RPMI7951 (cell line): ENCODE measurements at regions not wholly inside any gene's neighbourhood (a gene's known extent, or its start where the extent isn't known, plus 50 kb on each side); places are given as distances from the start of the nearest gene placed in this dataset.
A peak's percentile ranks its signal among the peaks of the same experiment; 100 is the strongest.

Experiments used
- DNase-seq: peaks from one replicate; pipeline ENCODE4 v3.0.0-alpha.2; 2012; ENCODE audit warnings: low read depth

DNA sequence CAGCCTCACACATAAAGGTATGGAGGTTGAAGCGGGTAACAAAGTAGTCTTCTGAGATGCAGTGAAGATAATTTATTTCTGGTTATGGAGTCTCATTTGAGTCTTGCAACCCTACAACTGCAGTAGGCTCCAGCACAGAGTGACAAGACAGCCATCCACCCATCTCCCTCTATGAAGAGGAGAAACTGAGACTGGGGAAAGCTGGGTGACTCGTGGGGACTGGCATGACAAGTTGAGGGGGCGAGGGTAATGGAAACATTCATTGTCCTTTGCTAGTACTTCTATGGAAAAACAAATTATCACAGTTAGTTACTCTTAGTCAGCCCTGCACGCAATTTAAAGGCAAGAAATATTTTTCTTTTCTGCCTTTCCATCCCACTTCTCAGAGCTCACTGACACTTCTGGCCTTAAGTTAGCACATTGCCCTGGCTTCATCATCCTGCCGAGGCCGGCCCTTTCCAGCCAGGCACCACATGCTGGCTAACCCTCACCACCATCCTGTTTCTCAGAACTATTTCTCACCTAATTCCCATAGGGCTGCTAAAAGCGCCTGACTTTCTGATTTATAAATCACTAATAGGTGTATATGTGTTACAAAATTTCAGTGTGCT is 361.1 kb downstream of the ETS1 start:
- no peak for DNase-seq

DNA sequence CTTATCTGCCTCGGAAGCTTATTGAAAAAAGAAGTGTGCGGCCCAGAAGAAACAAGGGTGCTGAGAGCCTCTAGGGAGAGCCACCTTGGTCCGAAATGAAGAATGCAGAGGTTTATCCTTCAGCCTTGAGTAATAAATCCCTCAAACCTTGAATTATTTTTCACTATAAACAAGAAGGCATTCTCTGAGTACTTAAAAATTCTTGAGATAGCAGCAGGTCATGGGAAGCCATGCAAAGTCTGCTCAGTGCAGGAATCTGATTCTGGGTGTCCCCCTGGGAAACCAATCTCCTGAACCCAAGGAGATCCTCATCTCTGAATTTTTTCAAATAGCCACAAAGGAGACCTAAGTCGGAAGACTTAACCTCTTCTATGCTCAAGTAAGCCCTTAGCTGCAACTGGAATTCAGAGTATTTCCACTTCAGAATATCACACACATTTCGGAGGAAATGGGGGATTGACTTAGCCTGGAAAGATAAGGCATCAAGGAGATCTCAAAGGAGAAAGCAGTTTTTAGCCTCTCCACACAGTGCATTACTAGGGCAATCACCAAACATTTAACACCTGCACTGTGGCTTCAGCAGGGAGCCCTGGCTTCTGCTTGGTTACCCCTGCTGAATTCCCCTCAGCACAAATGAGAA is 365.0 kb downstream of the ETS1 start:
- DNase-seq: no peak

DNA sequence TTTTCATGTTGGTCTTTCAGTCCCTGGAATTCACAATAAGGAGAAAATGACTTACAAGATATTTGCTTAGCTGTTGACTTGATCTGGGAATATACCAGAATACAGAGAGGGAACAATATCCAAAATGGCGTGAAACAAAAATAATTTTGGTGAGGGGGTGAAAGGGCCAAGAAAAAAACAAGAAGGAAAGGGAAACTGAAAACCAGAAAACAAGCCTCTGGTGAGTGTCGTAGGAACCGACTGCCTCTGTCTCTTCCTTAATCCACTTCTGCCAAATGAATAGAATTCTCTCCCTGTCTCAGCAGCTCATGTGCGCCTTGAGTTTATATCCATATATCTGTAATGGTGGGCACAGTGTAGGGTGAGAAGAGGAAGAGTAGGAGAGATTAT is 367.6 kb downstream of the ETS1 start:
- no peak for DNase-seq

DNA sequence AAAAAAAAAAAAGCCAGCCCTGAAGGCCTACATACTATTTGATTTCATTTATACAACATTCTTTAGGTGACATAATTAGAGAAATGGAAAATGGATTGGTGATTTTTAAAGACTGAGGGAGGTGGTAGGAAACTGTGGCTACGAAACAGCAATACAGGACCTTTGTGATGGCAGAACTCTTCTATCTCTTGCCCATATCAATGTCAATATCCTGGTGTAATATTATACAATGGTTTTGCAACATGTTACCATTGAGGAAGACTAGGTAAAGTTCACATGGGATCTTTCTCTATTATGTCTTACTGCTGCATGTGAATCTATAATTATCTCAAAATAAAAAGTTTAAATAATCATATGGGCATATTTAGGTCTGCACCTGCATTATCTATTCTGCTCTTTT is 371.2 kb downstream of the ETS1 start:
- DNase-seq: no peak

DNA sequence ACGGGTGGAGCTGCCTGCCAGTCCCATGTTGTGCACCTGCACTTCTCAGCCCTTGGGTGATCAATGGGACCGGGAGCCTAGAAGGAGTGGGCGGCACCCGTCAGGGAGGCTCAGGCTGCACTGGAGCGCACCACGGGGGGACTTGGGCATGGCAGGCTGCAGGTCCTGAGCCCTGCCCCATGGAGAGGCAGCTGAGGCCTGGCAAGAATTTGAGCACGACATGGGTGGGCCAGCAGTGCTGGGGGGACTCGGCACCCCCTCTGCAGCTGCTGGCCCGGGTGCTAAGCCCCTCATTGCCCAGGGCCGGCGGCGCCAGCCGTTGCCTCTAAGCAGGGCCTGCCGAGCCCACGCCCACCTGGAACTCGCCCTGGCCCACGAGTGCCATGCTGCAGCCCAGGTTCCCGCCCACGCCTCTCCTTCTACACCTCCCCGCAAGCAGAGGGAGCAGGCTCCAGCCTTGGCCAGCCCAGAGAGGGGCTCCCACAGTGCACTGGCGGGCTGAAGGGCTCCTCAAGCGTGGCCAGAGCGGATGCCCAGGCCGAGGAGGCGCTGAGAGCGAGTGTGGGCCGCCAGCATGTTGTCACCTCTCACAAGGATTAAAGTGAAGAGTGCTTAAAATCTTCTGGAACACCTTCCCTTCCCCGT is 372.0 kb downstream of the ETS1 start:
- DNase-seq: no peak

DNA sequence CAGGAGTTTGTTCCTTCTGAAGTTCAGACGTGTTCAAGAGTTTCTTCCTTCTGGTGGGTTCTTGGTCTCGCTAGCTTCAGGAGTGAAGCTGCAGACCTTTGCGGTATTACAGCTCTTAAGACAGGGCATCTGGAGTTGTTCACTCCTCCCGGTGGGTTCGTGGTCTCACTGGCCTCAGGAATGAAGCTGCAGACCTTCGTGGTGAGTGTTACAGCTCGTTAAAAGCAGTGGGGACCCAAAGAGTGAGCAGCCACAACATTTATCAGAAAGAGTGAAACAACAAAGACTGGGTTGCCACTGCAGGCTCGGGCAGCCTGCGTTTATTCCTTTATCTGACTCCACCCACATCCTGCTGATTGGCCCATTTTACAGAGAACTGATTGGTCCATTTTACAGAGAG is 373.1 kb downstream of the ETS1 start:
- DNase-seq: no peak

DNA sequence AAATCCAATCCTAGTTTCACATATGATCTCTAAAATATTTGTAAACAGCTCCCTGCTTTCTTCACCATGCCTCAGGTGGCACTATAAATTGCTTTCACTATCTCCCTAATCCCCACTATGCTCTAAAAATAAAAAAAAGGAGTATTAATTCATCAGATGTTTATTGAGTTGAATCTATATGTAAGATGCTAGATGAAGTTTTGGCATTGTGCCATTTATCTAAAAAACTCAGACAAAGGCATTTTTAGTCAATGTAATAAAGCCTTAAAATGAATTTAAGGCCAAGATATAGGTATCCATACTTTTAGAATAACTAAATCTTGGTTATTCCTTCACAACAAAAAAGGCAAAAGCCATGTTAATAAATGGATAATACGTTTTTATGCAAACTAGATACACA is 373.9 kb downstream of the ETS1 start:
- DNase-seq: no peak

DNA sequence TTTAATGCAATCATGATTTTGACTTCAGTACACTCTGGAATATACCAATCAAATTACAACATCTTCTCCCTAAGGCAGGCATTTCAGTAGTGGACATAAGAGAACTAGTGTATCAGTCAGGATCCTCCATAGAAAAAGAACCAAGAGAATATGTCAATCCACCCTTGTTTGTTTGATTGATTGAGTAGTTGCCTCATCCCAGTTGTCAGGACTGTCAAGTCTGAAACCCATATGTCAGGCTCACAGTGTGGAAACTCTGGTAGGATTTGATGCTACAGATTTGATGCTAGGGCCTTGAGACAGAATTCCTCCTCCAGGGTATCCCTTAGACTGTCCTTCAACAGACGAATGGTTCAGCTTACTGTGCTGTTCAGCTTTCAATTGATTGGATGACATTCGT is 375.0 kb downstream of the ETS1 start:
- no peak for DNase-seq

DNA sequence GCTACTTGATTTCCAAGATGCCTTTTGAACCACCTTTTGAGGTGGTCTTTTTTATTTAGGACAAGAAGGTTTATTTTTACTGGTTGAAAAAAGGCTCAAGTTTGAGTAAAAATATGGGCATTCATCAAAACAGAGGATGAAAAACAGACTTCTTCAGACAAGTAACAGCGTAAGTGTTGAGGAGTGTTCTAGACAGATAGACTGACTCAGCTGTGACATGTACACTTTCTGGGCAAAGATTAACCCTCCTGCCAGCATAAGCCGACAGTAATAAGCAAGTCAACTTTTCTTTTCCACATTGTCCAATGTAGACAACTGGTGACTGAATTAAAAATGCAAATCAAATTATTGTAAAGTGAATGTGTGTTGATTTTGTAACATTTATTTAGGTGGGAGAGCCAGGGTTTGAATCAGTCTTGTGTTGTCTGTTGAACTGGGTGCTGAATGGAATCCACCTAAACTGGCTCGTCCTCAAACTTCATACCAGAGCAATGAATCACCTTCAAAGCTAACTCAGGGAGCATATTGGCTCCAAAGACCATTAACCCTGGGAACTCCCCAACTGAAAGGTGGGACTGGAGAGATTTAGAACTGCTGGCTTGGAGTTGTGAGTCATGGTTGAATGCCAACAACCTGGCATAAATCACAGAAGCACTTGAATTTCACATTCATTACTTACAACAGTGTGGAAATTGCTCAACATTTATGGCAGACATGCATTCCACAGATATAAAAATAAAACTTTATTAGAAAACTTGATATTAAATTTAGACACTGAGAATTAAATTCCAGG is 377.0 kb downstream of the ETS1 start:
- peak; percentile 99 for DNase-seq

DNA sequence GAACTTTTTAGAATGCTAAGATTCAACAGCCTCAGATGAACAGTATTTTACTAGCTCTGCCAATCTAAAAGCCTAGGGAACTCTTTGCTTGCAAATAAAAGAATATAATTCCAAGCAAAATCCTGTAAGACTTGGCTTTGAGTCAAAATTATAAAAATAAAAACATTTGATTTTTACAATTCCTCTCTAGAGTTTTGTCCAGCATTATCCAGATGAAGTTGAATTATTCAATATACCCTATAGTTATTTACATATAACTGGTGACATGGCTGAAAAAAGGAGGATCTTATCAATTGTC is 378.3 kb downstream of the ETS1 start:
- no peak for DNase-seq

DNA sequence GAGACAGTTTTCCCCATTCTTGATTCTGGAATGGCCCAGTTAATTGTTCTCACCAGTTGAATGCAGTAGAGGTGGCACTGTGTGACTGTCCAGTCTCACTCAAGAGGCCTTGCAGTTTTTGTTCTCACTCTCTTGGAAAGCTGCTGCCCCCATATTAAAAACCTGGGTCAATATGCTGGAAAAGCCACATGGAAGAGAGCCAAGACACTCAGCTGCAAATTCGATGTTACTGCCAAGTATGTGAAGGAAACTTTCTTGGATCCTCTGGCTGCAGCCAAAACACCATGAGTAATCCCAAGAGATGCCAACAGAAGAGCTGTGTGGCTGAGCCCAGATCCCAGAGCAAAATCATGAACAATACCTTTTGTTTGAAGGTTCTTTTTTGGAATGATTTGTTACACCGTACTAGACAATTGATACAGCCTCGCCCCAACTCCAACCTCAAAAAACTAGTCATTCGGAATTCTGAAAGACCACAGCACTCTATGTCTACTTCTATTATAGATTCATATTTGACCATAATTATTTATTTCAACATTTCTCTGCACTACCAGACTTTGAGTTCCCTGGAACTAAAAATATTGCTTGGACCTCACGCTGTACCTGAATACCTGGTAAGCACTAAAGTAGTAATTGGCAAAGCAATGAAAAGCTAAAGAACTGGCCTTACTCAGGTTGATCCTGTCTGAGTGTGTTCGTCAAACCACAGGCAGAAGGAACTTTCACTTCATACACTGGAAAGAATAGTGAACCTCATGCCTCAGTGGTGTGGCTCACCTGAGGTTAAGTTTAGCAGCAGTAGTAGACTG is 378.8 kb downstream of the ETS1 start:
- DNase-seq: peak; percentile 97

DNA sequence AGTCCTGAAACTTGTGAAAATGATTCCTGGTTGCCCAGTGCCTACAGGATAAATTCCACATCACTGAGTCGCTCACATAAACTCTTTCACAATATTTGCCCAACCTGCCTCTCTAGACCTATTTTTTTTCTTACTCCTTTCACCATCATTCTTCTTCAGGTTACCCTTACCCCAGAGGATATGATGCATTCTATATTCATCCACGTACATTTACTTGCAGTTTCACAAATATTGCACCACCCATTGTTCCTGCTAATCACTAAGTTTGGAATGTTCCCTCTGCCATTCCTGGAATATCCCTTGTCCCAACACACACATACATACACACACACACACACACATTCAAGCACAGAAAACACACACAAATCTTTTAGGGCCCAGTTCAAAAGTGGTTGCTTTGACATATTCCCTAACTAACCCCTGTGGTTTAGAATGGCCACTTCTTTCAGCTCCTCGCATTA is 379.5 kb downstream of the ETS1 start:
- DNase-seq: peak; percentile 82

DNA sequence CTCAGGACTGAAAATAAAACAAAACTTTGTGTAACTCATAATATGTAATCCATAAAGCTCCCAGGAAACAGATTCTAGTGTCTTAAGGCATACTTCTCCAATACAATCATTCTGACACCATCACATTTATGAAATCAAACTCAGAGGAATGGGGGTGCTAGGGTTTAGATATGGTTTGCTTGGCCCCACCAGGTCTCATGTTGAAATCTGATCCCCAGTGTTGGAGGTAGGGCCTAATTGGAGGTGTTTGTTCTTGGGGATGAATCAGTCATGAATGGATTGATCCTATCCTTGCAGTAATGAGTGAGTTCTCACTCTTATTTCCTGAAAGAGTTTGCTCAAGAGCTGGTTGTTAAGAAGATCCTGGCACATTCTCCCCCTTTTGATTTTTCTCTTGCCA is 380.9 kb downstream of the ETS1 start:
- DNase-seq: no peak

DNA sequence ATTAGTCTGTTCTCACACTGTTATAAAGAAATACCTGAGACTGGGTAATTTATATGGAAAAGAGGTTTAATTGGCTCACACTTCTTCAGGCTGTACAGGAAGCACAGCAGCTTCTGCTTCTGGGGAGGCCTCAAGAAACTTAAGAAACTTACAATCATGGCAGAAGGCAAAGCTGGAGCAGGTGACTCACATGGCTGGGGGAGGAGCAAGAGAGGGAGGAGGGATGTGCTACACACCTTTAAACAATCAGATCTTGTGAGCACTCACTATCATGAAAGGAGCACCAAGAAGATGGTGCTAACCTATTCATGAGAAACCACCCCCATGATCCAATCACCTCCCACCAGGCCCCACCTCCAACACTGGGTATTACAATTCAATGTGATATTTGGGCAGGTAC is 381.6 kb downstream of the ETS1 start:
- no peak for DNase-seq

DNA sequence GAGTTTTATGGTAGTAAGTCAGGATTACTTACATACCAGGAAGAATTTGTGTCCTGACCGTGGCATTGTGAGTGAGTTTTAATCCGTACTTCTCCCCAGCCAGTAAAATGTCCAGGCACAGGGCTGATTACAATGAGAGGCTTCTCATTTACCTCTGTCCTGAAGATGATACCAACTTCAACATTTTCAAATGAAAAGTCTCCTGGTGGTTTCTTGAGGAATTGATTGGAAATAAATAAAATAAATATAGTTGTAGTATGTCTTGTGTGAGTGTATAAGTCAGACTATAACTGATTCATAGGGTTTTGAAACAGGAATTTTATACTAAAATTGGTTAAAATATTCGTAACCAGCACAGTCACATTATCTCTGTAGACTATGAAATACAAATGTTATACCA is 382.5 kb downstream of the ETS1 start:
- no peak for DNase-seq

DNA sequence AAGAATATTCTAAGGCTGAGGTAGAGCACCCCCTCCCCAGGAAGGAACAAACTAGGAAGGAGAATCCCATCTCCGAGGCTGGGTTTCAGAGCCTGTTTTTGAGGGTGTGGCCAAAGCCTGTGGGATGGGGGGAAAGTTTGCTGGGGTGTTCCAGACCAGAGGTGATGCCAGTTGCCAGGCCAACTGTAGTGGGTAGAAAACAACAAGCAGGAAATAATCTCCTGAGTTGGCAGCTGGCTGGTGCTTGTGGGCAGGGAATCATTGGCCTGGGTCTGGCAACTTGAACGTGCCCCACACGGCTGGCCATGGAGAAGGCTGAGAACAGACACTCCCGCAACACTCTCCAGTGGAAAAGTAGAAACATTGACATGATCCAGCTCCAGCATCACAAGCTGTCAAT is 385.6 kb downstream of the ETS1 start:
- no peak for DNase-seq

DNA sequence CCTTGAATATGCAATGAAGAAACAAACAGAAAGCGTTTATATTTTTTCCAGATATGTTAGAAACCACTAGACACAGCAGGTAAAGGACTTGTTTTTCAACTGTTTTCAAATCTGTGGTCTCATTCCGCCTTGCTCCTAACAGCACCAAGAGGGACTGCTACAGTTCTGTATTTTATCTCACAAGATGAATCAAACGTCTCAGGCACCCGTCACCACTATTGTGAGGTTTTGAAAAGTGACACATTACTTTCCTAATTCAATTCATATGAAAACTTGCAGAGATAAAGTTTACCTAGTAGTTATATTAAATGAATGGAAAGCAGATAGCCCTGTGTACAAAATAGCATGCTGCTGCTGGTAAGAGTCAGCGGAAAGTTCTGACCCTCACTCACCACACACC is 386.3 kb downstream of the ETS1 start:
- DNase-seq: no peak

DNA sequence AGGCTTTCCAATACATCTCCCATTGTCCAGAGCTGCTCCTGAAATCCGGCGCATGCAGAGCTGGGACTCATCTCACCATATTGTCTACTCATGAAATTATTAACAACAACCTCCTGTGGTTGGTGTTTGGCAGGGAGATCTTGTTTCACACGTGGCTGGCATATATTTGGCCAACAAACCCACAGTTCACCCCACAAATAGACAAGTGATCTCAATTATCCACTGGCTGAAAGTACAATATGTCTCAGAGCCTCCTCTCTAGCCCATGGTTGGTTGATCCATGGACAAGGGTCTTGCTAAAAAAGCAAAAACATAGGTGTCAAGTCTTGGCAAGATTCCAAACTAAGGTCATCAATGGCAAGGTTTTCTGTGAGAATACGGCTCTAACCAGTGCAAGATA is 386.9 kb downstream of the ETS1 start:
- no peak for DNase-seq

DNA sequence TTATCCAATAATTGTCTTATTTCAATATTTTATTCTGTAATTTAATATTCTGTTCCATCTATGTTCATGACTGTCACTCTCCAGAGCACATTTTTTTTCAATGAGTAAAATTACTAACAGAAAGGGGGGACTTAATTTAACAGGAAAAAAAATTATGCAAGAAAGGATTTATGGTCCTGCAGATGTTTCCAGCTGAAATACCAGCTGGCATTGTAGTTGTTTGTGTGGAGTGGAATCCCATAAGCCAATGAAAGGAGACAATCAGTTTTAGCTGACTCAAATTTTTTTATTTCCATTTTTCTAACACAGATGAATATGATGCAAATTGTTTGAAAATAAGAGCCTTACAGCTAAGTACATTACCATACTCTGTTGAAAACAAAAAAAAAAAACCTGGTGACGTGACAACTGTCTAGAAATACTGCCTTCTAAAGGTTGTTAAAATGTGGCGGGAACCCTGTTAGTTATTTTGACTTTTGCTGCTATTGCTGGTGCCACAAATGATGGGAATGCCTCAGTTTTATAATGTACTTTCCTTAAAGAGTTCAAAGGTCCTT is 389.1 kb downstream of the ETS1 start:
- no peak for DNase-seq

DNA sequence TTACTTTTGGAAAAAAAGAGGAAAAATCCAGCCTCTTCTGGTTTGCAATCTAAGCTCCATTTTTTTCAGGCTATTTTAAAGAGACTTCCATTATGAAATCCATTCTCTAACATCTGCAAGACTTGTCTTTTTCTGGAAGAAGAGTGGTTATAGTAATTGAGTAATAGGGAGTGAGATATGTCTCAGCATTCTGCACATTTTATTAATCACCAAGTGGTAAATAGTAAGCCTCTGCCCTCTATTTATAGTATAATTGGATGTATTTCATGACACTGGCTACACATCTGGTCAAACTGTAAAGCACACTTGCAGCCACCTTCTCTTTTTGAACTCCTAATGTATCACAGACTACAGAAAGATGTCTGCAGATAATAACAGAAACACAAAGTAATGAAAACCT is 391.1 kb downstream of the ETS1 start:
- no peak for DNase-seq

DNA sequence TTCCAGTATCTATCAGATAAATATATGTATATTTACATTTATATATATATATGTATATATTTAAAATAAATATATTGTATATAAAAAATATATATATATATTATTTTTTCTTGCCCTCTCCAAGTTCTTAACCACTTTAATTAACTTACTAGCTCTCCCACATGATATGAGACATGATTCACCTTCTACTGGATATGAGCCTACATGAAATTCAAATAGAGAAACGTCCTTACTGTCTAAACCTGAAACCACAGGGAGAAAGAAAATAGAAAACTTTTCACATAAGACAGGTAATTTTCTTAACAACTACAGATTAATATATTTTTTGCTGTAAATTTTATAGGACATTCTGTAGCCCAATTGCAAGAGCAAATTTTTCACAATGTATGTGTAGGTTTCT is 391.6 kb downstream of the ETS1 start:
- DNase-seq: no peak
